GM21360 (cell line): ENCODE measurements at regions not wholly inside any gene's neighbourhood (a gene's known extent, or its start where the extent isn't known, plus 50 kb on each side); places are given as distances from the start of the nearest gene placed in this dataset.
"Not testable (repeated sequence)": the region's sequence is repeated elsewhere in the genome, so short reads cannot be mapped to it uniquely, and the experiment has no call there.

Experiments
- ATAC-seq: cut with Tn5 transposase; IDR thresholded peaks from one replicate; pipeline ENCODE4 v1.9.1; 2021; ENCODE audit warnings: mild to moderate bottlenecking, moderate library complexity; ENCODE audit not compliant: unreplicated experiment

GRCh38 chr12:126907900-126908764 lies 1358.8 kb upstream of the TMEM132C start:
- ATAC-seq = no peak

GRCh38 chr12:126908765-126909142 lies 1358.2 kb upstream of the TMEM132C start:
- no peak for ATAC-seq

- no peak for ATAC-seq
Observed at GRCh38 chr12:126910570-126910969, 1356.4 kb upstream of the TMEM132C start.

GRCh38 chr12:126912111-126912510 lies 1354.9 kb upstream of the TMEM132C start:
- no peak for ATAC-seq

- no peak for ATAC-seq
Observed at GRCh38 chr12:126914170-126914793, 1352.7 kb upstream of the TMEM132C start.

- ATAC-seq = no peak
Observed at GRCh38 chr12:126915309-126915708, 1351.7 kb upstream of the TMEM132C start.

GRCh38 chr12:126926023-126926594 lies 1340.9 kb upstream of the TMEM132C start:
- ATAC-seq = peak; percentile 54

GRCh38 chr12:126930234-126930633 lies 1336.7 kb upstream of the TMEM132C start:
- no peak for ATAC-seq

- ATAC-seq = no peak
Observed at GRCh38 chr12:126932156-126932555, 1334.8 kb upstream of the TMEM132C start.

GRCh38 chr12:126935435-126935834 lies 1331.5 kb upstream of the TMEM132C start:
- no peak for ATAC-seq

GRCh38 chr12:126936181-126936851 lies 1330.7 kb upstream of the TMEM132C start:
- ATAC-seq = peak; percentile 54

- ATAC-seq = no peak
Observed at GRCh38 chr12:126937431-126937830, 1329.5 kb upstream of the TMEM132C start.

- no peak for ATAC-seq
Observed at GRCh38 chr12:126944684-126945083, 1322.3 kb upstream of the TMEM132C start.

- not testable (repeated sequence) for ATAC-seq
Observed at GRCh38 chr12:126946958-126947357, 1320.0 kb upstream of the TMEM132C start.

GRCh38 chr12:126949558-126949957 lies 1317.4 kb upstream of the TMEM132C start:
- no peak for ATAC-seq

- ATAC-seq = no peak
Observed at GRCh38 chr12:126950266-126950665, 1316.7 kb upstream of the TMEM132C start.

GRCh38 chr12:126952096-126953007 lies 1314.6 kb upstream of the TMEM132C start:
- no peak for ATAC-seq

- ATAC-seq = no peak
Observed at GRCh38 chr12:126953365-126953889, 1313.5 kb upstream of the TMEM132C start.

GRCh38 chr12:126960221-126960620 lies 1306.7 kb upstream of the TMEM132C start:
- ATAC-seq = no peak

GRCh38 chr12:126960709-126961108 lies 1306.3 kb upstream of the TMEM132C start:
- no peak for ATAC-seq
